Cardiac muscle cell (in vitro differentiated cells and primary cell): ENCODE measurements at regions not wholly inside any gene's neighbourhood (a gene's known extent, or its start where the extent isn't known, plus 50 kb on each side); places are given as distances from the start of the nearest gene placed in this dataset.

ENCODE experiments used
- DNase-seq, 2 donors: peaks; one replicate each; pipeline versions ENCODE4 v3.0.0 to v3.0.0-alpha.2; 2010 to 2017; ENCODE audit warnings: low read depth in 1 of 2, low spot score in 1 of 2
- H3K27ac ChIP-seq: fragments of 200-600 bp; sonication (generic); 2 replicates; pipeline ENCODE4 v1.5.1; 2016
- H3K27me3 ChIP-seq: fragments of 200-600 bp; sonication (generic); 2 replicates; pipeline ENCODE4 v1.6.0; 2016; ENCODE audit warnings: control low read depth
- H3K36me3 ChIP-seq: fragments of 200-600 bp; sonication (generic); 2 replicates; pipeline ENCODE4 v1.5.1; 2016; ENCODE audit warnings: control low read depth
- H3K4me1 ChIP-seq: fragments of 200-600 bp; sonication (generic); 2 replicates; pipeline ENCODE4 v1.8.1; 2017; ENCODE audit warnings: low read depth, mild to moderate bottlenecking, mixed run types
- H3K4me3 ChIP-seq: fragments of 200-600 bp; sonication (generic); 2 replicates; pipeline ENCODE4 v1.5.1; 2016; ENCODE audit warnings: mild to moderate bottlenecking
- H3K9me3 ChIP-seq: fragments of 200-600 bp; sonication (generic); 2 replicates; pipeline ENCODE4 v1.5.1; 2017; ENCODE audit warnings: low read depth, mild to moderate bottlenecking, control low read depth
- TF ChIP-seq, protein P1 (sequence below): IDR thresholded peaks from 2 replicates; pipeline ENCODE4 v1.5.1; 2012; ENCODE audit warnings: low read depth, mild to moderate bottlenecking, low read length

DNA sequence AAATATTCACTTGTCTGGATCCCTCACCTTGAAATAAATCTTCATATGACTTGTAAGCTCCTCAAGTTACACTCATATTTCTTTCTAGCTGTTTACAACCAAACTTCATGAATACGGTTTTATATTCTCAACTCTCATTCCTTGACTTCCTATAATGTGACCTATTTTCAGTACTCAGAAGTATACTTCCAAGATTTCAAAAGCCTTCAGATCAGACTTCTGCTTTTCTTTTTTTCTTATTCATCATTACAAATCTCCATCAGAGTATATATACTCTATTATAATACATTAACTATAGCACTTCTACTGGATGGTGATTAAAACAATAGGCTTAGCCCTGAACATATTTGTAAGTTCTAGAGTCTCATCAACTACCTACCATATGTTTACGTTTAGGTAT is 123.6 kb upstream of the ALCAM start:
- H3K27ac ChIP-seq: no peak overlapping the region
- H3K36me3 ChIP-seq: no peaks in the 10 kb centered on the region
- no peaks in the 10 kb centered on the region for H3K27me3 ChIP-seq
- TF ChIP-seq, protein P1, sequence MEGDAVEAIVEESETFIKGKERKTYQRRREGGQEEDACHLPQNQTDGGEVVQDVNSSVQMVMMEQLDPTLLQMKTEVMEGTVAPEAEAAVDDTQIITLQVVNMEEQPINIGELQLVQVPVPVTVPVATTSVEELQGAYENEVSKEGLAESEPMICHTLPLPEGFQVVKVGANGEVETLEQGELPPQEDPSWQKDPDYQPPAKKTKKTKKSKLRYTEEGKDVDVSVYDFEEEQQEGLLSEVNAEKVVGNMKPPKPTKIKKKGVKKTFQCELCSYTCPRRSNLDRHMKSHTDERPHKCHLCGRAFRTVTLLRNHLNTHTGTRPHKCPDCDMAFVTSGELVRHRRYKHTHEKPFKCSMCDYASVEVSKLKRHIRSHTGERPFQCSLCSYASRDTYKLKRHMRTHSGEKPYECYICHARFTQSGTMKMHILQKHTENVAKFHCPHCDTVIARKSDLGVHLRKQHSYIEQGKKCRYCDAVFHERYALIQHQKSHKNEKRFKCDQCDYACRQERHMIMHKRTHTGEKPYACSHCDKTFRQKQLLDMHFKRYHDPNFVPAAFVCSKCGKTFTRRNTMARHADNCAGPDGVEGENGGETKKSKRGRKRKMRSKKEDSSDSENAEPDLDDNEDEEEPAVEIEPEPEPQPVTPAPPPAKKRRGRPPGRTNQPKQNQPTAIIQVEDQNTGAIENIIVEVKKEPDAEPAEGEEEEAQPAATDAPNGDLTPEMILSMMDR: no peak
- H3K9me3 ChIP-seq: no peaks in the 10 kb centered on the region
- DNase-seq: no peak
- H3K4me1 ChIP-seq: no peaks in the 10 kb centered on the region
- H3K4me3 ChIP-seq: no peak overlapping the region

DNA sequence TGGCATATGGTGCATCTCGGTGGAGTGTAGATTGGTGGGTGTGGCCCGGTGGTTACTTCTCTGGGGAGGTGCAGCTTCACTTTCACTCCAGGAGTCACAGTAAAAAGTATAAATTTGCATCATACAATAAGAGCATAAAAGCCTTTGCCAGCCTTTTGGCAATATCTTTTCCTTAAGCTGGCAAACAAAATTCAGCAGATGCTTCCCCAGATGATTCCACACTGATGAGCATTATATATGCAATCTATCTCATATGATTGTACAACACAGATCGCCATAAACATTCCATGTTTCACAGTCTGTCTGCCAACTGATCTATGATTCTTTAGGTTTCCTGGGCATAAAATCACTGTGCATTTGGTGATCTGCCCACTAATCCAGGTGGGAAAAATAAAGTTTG is 120.2 kb upstream of the ALCAM start:
- TF ChIP-seq, protein P1: no peak
- no peak for DNase-seq

DNA sequence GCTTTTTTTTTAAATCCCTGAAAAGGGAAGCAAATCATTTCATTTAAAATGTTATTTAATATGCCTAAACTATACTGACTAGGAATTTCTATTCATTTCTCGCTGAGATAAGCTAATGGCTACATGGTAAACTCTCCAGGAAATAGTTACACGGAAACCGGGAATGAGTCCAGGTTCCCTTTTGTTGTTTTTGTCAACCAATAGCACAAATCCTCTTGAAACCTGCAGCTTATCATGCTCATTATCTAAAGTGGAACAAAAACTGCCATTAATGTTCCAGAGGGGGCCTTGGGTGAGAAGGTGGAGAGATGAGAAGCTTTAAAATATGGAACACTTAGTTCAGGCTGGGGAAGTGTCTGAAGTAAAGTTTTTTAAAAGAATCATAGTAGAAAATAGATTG is 113.5 kb upstream of the ALCAM start:
- peak in 1 of 2 donors; percentile 50 for DNase-seq
- Histone ChIP-seq H3K27me3 (no peaks in the 10 kb centered on the region), H3K4me1 (no peaks in the 10 kb centered on the region), H3K4me3 (no peak overlapping the region), H3K27ac (no peak overlapping the region), H3K9me3 (no peaks in the 10 kb centered on the region), H3K36me3 (no peaks in the 10 kb centered on the region)
- TF ChIP-seq, protein P1: no peak

More for the DNA sequence above, 120.2 kb upstream of the ALCAM start:
- no peak overlapping the region for H3K4me3 ChIP-seq
- H3K27ac ChIP-seq: no peak overlapping the region
- no peaks in the 10 kb centered on the region for H3K4me1 ChIP-seq
- H3K36me3 ChIP-seq: no peaks in the 10 kb centered on the region
- H3K27me3 ChIP-seq: no peaks in the 10 kb centered on the region
- H3K9me3 ChIP-seq: no peaks in the 10 kb centered on the region

DNA sequence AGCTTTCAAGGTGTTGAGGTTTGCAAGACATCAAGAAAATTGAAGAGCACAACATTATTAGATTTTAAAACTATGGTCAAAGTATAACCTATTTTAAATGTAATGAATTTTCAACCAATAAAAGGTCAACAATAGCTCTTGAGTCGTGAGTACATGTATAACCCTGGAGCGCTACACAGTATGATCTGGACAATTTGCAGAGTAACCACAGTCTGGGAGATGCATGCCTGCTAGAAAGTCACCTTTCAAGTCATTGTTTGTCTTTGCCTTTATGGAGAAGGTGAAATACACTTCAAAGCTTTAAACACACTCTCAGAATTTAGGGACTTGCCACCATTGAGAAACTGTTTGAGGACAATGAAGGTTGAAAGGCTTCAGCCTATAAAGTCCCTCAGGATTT is 112.6 kb upstream of the ALCAM start:
- TF ChIP-seq, protein P1: no peak
- DNase-seq: no peak
- H3K27me3 ChIP-seq: no peaks in the 10 kb centered on the region
- H3K4me3 ChIP-seq: no peak overlapping the region
- no peaks in the 10 kb centered on the region for H3K36me3 ChIP-seq
- no peaks in the 10 kb centered on the region for H3K9me3 ChIP-seq
- H3K4me1 ChIP-seq: no peaks in the 10 kb centered on the region
- H3K27ac ChIP-seq: no peak overlapping the region

DNA sequence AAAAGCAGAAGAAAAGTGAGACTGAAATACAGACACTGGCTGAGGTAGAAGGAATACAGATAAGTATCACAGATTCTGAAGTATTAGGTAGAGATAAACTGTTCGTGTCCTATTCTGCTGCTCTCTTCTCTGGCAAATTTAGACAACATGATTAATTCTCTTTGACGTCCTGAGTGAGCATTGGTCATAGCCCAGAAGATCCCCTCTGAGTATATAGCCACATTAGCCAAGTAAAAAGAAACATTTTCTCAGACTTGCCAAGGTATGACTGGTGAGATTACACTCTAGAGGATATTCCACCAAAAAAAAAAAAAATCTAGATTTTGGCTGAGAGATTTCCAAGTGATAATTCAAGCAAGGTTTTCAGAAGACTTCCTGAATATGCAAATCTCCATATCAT is 111.4 kb upstream of the ALCAM start:
- no peak overlapping the region for H3K27ac ChIP-seq
- TF ChIP-seq, protein P1: no peak
- no peaks in the 10 kb centered on the region for H3K4me1 ChIP-seq
- H3K36me3 ChIP-seq: no peaks in the 10 kb centered on the region
- H3K9me3 ChIP-seq: no peaks in the 10 kb centered on the region
- no peaks in the 10 kb centered on the region for H3K27me3 ChIP-seq
- no peak for DNase-seq
- H3K4me3 ChIP-seq: no peak overlapping the region

DNA sequence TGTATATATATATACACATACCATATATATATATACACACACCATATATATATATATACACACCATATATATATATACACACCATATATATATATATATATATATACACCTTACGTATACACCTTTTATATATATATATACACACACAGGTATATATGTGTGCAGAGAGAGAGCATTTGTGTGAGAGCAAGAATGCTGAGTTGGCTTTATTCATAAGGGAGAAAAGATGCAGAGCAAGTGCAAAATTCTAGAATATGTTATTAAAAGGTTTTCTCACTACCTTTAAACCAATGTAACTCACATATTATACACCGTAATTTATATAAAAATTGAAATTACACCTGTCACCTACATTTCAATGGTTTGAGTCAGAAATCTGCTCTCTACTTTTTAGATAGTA is 107.2 kb upstream of the ALCAM start:
- no peaks in the 10 kb centered on the region for H3K36me3 ChIP-seq
- no peak for DNase-seq

More for the DNA sequence above, 107.2 kb upstream of the ALCAM start:
- TF ChIP-seq, protein P1: no peak
- Histone ChIP-seq H3K4me1 (no peaks in the 10 kb centered on the region), H3K9me3 (no peaks in the 10 kb centered on the region), H3K27me3 (no peaks in the 10 kb centered on the region), H3K4me3 (no peak overlapping the region), H3K27ac (no peak overlapping the region)
